ENCODE measurements at regions not wholly inside any gene's neighbourhood (a gene's known extent, or its start where the extent isn't known, plus 50 kb on each side); places are given as distances from the start of the nearest gene placed in this dataset.

DNA sequence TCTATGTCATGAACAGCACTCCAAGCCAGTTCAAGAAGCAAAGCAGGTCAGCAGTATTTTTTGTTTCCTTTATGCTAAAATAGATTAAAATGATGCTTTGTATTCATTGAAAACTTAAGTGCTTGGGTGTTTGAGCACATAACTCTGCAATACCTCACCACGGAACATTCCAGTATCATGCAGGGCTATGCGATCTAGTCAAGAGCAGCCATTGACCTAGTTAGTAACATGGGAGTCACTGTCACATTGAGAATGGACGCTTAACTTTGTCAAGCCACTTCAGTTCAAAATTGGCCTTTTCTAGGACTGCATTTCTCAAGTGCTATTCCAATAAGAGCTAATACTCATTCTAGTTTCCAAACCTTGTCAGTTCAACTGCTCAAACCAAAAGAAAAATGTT lies 160.1 kb upstream of the FSTL5 start:
- DNase-seq = no peak

GRCh38 chr4:162322054-162322453 lies 158.3 kb upstream of the FSTL5 start:
- DNase-seq = no peak

DNA sequence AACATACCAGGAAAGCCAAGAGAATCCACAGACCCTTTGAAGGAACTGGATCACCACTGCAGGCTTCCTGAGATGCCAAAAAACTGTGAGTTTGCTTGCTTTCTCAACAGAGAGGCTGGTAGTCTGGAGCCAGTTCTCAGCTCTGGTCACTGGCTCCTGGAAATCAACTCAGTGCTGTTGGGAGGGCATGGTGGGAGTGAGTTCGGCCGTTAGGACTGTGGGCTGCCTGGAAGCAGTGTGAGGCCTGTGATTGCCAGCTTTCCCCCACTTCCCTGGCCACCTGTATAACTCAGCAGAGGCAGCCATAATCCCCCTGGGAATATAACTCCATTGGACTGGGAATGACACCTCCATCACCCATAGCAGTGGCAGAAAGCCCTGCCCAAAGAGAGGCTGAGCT lies 122.0 kb upstream of the FSTL5 start:
- DNase-seq = no peak

- DNase-seq = no peak
Observed at GRCh38 chr4:162282684-162283083, 118.9 kb upstream of the FSTL5 start.

DNA sequence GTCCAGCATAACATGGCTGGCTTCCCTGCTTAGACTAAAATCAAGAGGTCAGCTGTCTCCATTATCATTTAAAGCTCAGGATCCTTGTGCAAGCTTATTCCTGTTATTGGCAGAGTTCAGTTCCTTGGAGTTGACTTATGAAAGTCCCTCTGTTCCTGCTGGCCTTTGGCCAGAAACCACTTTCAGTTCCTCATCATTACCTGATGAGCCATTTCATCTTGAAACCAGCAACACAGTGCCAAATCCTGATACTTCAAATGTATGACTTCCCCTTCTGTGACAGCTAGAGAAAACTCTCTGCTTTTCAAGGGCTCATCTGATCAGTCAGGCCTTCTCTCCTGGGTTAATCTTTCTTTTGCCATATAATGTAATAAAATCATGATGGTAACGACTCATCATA lies 110.6 kb upstream of the FSTL5 start:
- no peak for DNase-seq

DNA sequence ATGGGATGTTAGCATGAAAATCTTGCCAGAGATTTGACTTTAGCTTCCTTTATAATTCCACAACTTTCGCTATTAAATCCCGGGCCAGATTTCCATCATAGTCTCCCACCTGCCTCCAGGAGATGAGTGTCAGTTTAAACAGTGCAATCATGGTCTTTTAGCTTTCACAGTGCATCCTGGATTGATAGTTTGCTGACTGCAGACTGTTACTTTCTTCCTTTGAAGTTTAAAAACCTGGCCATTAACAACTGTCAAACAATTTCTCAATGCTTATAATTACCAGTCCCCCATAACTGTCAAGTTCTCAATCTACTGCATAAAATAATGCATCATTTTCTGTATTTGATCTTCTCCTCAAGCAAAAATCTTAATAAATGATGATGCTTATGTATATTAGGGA lies 108.4 kb upstream of the FSTL5 start:
- DNase-seq = no peak

DNA sequence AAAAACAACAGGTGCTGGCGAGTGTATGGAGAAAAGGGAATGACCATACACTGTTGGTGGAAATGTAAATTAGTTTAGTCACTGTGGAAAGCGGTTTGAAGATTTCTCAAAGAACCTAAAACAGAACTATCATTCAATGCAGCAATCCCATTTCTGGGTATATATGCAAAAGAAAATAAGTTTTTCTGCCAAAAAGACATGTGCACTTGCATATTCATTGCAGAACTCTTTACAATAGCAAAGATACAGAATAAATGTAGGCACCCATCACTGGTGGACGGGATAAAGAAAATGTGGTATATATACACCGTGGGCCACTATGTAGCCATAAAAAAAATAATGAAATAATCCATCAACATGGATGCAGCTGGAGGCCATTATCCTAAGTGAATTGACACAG lies 105.1 kb upstream of the FSTL5 start:
- no peak for DNase-seq

GRCh38 chr4:162265802-162266201 lies 102.0 kb upstream of the FSTL5 start:
- DNase-seq = no peak

DNA sequence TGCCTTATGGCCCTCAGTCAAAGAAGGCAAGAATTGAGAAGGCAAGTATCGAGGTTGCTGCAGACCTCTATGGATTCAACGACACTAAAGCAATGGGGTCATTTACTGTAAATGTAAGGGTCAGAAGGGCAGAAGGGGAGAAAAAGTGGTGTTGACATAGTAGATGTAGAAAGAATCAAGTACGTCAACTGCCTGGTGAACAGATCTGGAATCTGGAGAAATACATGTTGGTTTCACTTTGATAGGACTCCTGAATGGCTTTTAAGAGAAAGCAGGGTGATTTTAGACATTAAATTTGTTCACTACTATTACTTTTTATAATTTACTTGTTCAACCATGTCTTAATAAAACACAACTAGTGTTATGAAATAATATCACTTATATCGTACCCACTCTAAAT lies 81.3 kb upstream of the FSTL5 start:
- no peak for DNase-seq

DNA sequence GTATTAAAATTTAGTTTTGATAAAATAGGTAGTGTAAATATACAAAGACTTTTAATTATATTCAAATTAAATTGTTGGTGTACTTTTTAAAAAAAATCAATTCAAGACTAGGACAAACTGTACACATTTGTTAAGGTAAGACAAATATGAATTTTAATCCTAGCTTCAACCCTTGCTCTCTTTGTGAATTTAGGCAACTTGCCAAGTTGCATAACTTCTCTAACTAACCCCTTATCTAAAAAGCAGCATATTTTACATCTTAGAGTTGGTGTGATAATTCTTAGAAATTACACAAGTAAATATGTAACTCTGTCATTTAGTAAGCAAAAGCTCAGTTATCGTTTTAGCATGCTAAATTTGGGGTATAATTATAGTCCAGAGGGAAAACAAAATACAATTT lies 78.1 kb upstream of the FSTL5 start:
- DNase-seq = no peak

DNA sequence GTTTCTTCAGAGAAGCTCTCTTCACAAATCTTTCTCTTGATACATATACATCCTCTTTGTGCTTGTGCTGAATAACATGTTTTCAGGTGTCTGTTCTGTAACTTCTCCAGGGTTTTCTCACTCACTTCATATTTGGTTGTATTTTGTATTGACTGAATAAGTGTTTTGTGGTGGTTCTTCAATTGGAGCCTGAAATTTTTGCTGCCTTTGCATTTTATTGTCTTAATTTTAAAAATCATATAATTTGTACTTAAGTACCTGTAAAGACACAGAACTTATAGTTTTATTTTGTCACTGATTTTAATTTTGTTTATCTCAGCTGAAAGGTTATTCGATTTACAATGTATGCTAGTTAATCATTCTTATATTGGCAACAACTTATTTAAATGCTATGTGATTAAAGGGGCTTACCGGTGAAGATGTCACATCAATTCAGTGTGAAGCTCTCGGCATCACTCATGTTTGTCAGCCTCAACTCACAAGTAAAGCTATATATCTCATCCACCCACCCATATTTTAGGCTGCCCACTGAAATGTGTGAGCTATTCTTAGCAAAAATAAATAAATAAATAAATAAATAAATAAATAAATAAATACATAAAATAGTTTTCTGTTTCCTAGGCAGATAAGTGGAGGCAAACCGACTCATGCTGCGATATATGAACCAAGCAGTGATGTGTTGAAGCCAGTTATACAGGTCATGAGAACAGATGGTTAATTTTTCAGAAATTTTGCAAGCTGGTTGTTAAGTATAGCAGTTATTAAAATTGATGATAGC lies 76.4 kb upstream of the FSTL5 start:
- no peak for DNase-seq

DNA sequence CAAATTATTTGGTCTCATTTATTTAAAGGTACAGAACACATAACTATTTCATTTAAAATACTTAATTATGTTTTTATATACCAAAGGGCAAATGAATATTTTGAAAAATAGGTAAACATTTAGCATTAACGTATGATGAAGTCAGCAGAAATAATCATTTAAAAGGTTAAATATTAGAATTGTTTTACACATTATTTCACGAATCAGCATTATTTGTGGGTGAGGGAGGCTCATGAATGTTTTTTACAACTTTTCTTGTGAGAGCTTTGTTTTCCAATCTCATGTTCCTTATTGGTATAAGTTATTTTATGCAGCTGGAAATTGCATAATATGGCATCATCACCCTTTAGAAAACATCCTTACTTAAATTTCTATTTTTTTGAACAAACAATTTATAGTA lies 73.9 kb upstream of the FSTL5 start:
- no peak for DNase-seq

- no peak for DNase-seq
Observed at GRCh38 chr4:162234595-162234994, 70.8 kb upstream of the FSTL5 start.

GRCh38 chr4:162232349-162232748 lies 68.5 kb upstream of the FSTL5 start:
- DNase-seq = no peak

DNA sequence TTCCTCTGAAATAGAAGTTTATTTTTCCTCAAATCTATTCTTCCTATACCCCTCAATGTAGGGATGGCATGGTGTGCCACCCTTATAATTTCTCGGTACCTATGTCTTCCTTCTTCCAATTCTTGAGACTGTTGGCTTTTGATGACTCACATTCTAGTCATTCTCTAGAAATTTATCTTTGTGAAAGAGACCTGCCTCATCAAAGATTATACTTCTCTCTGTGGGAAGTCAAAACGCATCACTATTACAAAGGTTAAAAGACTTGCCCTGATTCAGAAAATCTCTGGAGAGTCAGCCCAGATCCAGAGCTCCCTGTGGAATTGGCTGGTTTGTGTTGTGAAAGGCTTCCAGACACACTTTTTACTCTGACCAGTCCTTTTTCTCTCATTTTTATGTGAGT lies 65.9 kb upstream of the FSTL5 start:
- no peak for DNase-seq

DNA sequence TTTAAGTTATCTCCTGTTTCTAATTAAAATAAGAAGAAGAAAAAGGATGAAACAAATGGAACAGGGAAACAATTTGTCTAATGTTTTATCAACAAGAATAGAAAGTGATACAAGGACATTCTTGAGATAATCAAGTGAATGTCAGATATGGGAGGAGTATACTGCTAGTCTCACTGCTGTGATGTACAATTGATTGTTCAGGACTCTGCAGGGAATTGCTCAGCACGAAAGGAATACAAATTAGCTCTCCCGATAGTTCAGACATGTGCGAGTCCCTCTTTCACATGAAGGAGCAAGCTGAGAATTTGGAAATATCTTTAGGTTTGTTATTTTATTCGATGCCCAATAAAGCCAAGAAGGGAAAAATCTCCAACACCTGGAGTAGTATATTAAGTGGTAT lies 57.3 kb upstream of the FSTL5 start:
- no peak for DNase-seq
